ENCODE measurements at regions not wholly inside any gene's neighbourhood (a gene's known extent, or its start where the extent isn't known, plus 50 kb on each side); places are given as distances from the start of the nearest gene placed in this dataset.

- H3K4me3 ChIP-seq (ENCODE audit: severe bottlenecking): no peak overlapping the region
- H3K27me3 ChIP-seq (ENCODE audit: insufficient read depth, poor library complexity, severe bottlenecking): no peaks in the 10 kb centered on the region
- DNase-seq (ENCODE audit: low spot score) (no peak), ATAC-seq (ENCODE audit: low read depth) (no peak)
- H3K27ac ChIP-seq (ENCODE audit: poor library complexity, severe bottlenecking): no peak overlapping the region
- no peak for TF ChIP-seq CTCF (IDR thresholded peaks at IDR 0.05; ENCODE audit: poor library complexity, severe bottlenecking)
- no peaks in the 10 kb centered on the region for H3K4me1 ChIP-seq (ENCODE audit: insufficient read depth, poor library complexity, severe bottlenecking)
- no peaks in the 10 kb centered on the region for H3K36me3 ChIP-seq (ENCODE audit: low read depth)
- peaks cover 2% of the 10 kb centered on the region for H3K9me3 ChIP-seq (ENCODE audit: severe bottlenecking)
These were observed 600.1 kb upstream of the ZNF804A start for GRCh38 chr2:183998041-183998796.

- Histone ChIP-seq H3K4me3 (ENCODE audit: severe bottlenecking) (no peak overlapping the region), H3K4me1 (ENCODE audit: insufficient read depth, poor library complexity, severe bottlenecking) (no peaks in the 10 kb centered on the region), H3K27me3 (ENCODE audit: insufficient read depth, poor library complexity, severe bottlenecking) (no peaks in the 10 kb centered on the region), H3K9me3 (ENCODE audit: severe bottlenecking) (peaks cover 2% of the 10 kb centered on the region), H3K36me3 (ENCODE audit: low read depth) (no peaks in the 10 kb centered on the region), H3K27ac (ENCODE audit: poor library complexity, severe bottlenecking) (no peak overlapping the region)
- ATAC-seq (ENCODE audit: low read depth) (no peak), DNase-seq (ENCODE audit: low spot score) (no peak)
- no peak for TF ChIP-seq CTCF (IDR thresholded peaks at IDR 0.05; ENCODE audit: poor library complexity, severe bottlenecking)
These were observed 599.5 kb upstream of the ZNF804A start for GRCh38 chr2:183998797-183999190.

GRCh38 chr2:184004289-184004947 lies 593.9 kb upstream of the ZNF804A start:
- no peak for ATAC-seq (ENCODE audit: low read depth)
- no peaks in the 10 kb centered on the region for H3K36me3 ChIP-seq (ENCODE audit: low read depth)
- H3K27ac ChIP-seq (ENCODE audit: poor library complexity, severe bottlenecking): no peak overlapping the region
- no peak for DNase-seq (ENCODE audit: low spot score)
- H3K4me1 ChIP-seq (ENCODE audit: insufficient read depth, poor library complexity, severe bottlenecking): no peaks in the 10 kb centered on the region
- H3K9me3 ChIP-seq (ENCODE audit: severe bottlenecking): peaks cover 1% of the 10 kb centered on the region
- TF ChIP-seq CTCF (IDR thresholded peaks at IDR 0.05; ENCODE audit: poor library complexity, severe bottlenecking): no peak
- no peak overlapping the region for H3K4me3 ChIP-seq (ENCODE audit: severe bottlenecking)
- no peaks in the 10 kb centered on the region for H3K27me3 ChIP-seq (ENCODE audit: insufficient read depth, poor library complexity, severe bottlenecking)

- no peak overlapping the region for H3K27ac ChIP-seq (ENCODE audit: poor library complexity, severe bottlenecking)
These were observed 593.2 kb upstream of the ZNF804A start for GRCh38 chr2:184004948-184005672.

More at GRCh38 chr2:184004948-184005672, 593.2 kb upstream of the ZNF804A start:
- Histone ChIP-seq H3K36me3 (ENCODE audit: low read depth) (no peaks in the 10 kb centered on the region), H3K27me3 (ENCODE audit: insufficient read depth, poor library complexity, severe bottlenecking) (no peaks in the 10 kb centered on the region), H3K4me1 (ENCODE audit: insufficient read depth, poor library complexity, severe bottlenecking) (no peaks in the 10 kb centered on the region), H3K9me3 (ENCODE audit: severe bottlenecking) (no peaks in the 10 kb centered on the region), H3K4me3 (ENCODE audit: severe bottlenecking) (no peak overlapping the region)
- DNase-seq (ENCODE audit: low spot score) (no peak), ATAC-seq (ENCODE audit: low read depth) (no peak)
- TF ChIP-seq CTCF (IDR thresholded peaks at IDR 0.05; ENCODE audit: poor library complexity, severe bottlenecking): no peak
